ENCODE measurements at regions not wholly inside any gene's neighbourhood (a gene's known extent, or its start where the extent isn't known, plus 50 kb on each side); places are given as distances from the start of the nearest gene placed in this dataset.

- WGBS (ENCODE audit: insufficient coverage): 100% methylated on average over 1 of the region's 3 CpGs
- DNase-seq: no peak
- Mint-ChIP-seq H3K36me3 (peaks cover 7 to 9% of the 10 kb centered on the region in 2 donors), H3K4me1 (peaks cover 2% of the 10 kb centered on the region), H3K27me3 (ENCODE audit: low read depth in 3 of 3) (no peaks in the 10 kb centered on the region), H3K9me3 (peaks cover 0 to 7% (median 2%) of the 10 kb centered on the region in 7 donors), H3K4me3 (no peak overlapping the region), H3K27ac (peak overlapping the region in 1 of 7 donors; percentile 40)
- H3K36me3 ChIP-seq (replicated peaks in 1 of 2; ENCODE audit: control insufficient read depth in 1 of 2, insufficient read depth in 2 of 2, low read length in 2 of 2): no peaks in the 10 kb centered on the region
- no peak for TF ChIP-seq CTCF (IDR thresholded peaks at IDR 0.05)
- no peak overlapping the region for H3K9ac ChIP-seq (ENCODE audit: insufficient read depth, low read length, poor library complexity, severe bottlenecking)
- H3K79me2 ChIP-seq (ENCODE audit: insufficient read depth, low read length): no peaks in the 10 kb centered on the region
- no peak overlapping the region for H3K27ac ChIP-seq (ENCODE audit: low read depth in 1 of 2, low read length in 2 of 2)
- intact Hi-C loops (cut with micrococcal nuclease): no loop called here
- no peaks in the 10 kb centered on the region for H3K27me3 ChIP-seq (ENCODE audit: control insufficient read depth in 2 of 2, insufficient read depth in 2 of 2, low read length in 2 of 2)
- H4K20me1 ChIP-seq (ENCODE audit: insufficient read depth, low read length): no peaks in the 10 kb centered on the region
- H3K4me3 ChIP-seq (replicated peaks in 1 of 3; ENCODE audit: low read depth in 2 of 3, low read length in 3 of 3): no peak overlapping the region
- no peaks in the 10 kb centered on the region for H3K9me3 ChIP-seq (replicated peaks in 1 of 2; ENCODE audit: control insufficient read depth in 1 of 2, insufficient read depth in 1 of 2, low read length in 2 of 2)
- H2AFZ ChIP-seq (ENCODE audit: insufficient read depth, low read depth, low read length, poor library complexity, severe bottlenecking): no peak overlapping the region
- H3K4me2 ChIP-seq (replicated peaks; ENCODE audit: extremely low read depth, low read length, poor library complexity, severe bottlenecking): no peak overlapping the region
- H3K4me1 ChIP-seq (ENCODE audit: control insufficient read depth in 1 of 2, insufficient read depth in 2 of 2, low read length in 2 of 2): no peaks in the 10 kb centered on the region
Measured at GRCh38 chr16:72349719-72350118, 177.8 kb upstream of the PMFBP1 start.

GRCh38 chr16:72332926-72333325 is 161.0 kb upstream of the PMFBP1 start:
- peaks cover 4% of the 10 kb centered on the region for H3K4me1 Mint-ChIP-seq
- WGBS (ENCODE audit: insufficient coverage): 100% methylated on average over 1 of the region's 2 CpGs
- Histone ChIP-seq H3K36me3 (replicated peaks in 1 of 2; ENCODE audit: control insufficient read depth in 1 of 2, insufficient read depth in 2 of 2, low read length in 2 of 2) (peaks cover 0 to 9% of the 10 kb centered on the region in 2 donors), H3K4me3 (replicated peaks in 1 of 3; ENCODE audit: low read depth in 2 of 3, low read length in 3 of 3) (no peak overlapping the region), H3K27ac (ENCODE audit: low read depth in 1 of 2, low read length in 2 of 2) (no peak overlapping the region), H3K9ac (ENCODE audit: insufficient read depth, low read length, poor library complexity, severe bottlenecking) (no peak overlapping the region), H4K20me1 (ENCODE audit: insufficient read depth, low read length) (no peaks in the 10 kb centered on the region), H3K27me3 (ENCODE audit: control insufficient read depth in 2 of 2, insufficient read depth in 2 of 2, low read length in 2 of 2) (no peaks in the 10 kb centered on the region), H3K79me2 (ENCODE audit: insufficient read depth, low read length) (no peaks in the 10 kb centered on the region), H3K4me1 (ENCODE audit: control insufficient read depth in 1 of 2, insufficient read depth in 2 of 2, low read length in 2 of 2) (no peaks in the 10 kb centered on the region), H2AFZ (ENCODE audit: insufficient read depth, low read depth, low read length, poor library complexity, severe bottlenecking) (no peak overlapping the region), H3K4me2 (replicated peaks; ENCODE audit: extremely low read depth, low read length, poor library complexity, severe bottlenecking) (no peak overlapping the region), H3K9me3 (replicated peaks in 1 of 2; ENCODE audit: control insufficient read depth in 1 of 2, insufficient read depth in 1 of 2, low read length in 2 of 2) (peaks cover 9 to 14% of the 10 kb centered on the region in 2 donors)
- peaks cover 11 to 13% of the 10 kb centered on the region in 2 donors for H3K36me3 Mint-ChIP-seq
- H3K4me3 Mint-ChIP-seq: no peak overlapping the region
- intact Hi-C loops (cut with micrococcal nuclease): no loop called here
- DNase-seq: no peak
- H3K9me3 Mint-ChIP-seq: peaks cover 3 to 35% (median 24%) of the 10 kb centered on the region in 7 donors
- no peak overlapping the region for H3K27ac Mint-ChIP-seq
- TF ChIP-seq CTCF (IDR thresholded peaks at IDR 0.05): no peak
- peaks cover 0 to 2% (median 0%) of the 10 kb centered on the region in 3 donors for H3K27me3 Mint-ChIP-seq (ENCODE audit: low read depth in 3 of 3)
